Endothelial cell (in vitro differentiated cells): ENCODE measurements at regions not wholly inside any gene's neighbourhood (a gene's known extent, or its start where the extent isn't known, plus 50 kb on each side); places are given as distances from the start of the nearest gene placed in this dataset.

ENCODE experiments used
- DNase-seq: peaks from one replicate; pipeline ENCODE4 v3.0.0; 2021; ENCODE audit warnings: low spot score
- H3K27ac Mint-ChIP-seq: one replicate; pipeline ENCODE4 v1.8.0; 2021; ENCODE audit warnings: mixed read lengths, inconsistent platforms; ENCODE audit not compliant: unreplicated experiment
- H3K27me3 Mint-ChIP-seq: one replicate; pipeline ENCODE4 v1.8.0; 2021; ENCODE audit warnings: mild to moderate bottlenecking, moderate library complexity, mixed read lengths, inconsistent platforms; ENCODE audit not compliant: unreplicated experiment
- H3K36me3 Mint-ChIP-seq: one replicate; pipeline ENCODE4 v1.8.0; 2021; ENCODE audit warnings: mild to moderate bottlenecking, low read depth, mixed read lengths, inconsistent platforms; ENCODE audit not compliant: unreplicated experiment
- H3K4me1 Mint-ChIP-seq: one replicate; pipeline ENCODE4 v1.8.0; 2021; ENCODE audit warnings: mild to moderate bottlenecking, mixed read lengths, inconsistent platforms; ENCODE audit not compliant: unreplicated experiment
- H3K4me3 Mint-ChIP-seq: one replicate; pipeline ENCODE4 v1.8.0; 2021; ENCODE audit warnings: mild to moderate bottlenecking, mixed read lengths, inconsistent platforms; ENCODE audit not compliant: unreplicated experiment
- H3K9me3 Mint-ChIP-seq: one replicate; pipeline ENCODE4 v1.8.0; 2021; ENCODE audit warnings: mixed read lengths, inconsistent platforms; ENCODE audit not compliant: unreplicated experiment
- TF ChIP-seq, protein P1 (sequence below): fragments of 200-600 bp; sonication (generic); IDR thresholded peaks from one replicate; pipeline ENCODE4 v1.5.0; 2021; ENCODE audit warnings: antibody characterized with exemption; ENCODE audit not compliant: unreplicated experiment

- peaks cover 5% of the 10 kb centered on the region for H3K27me3 Mint-ChIP-seq
- H3K27ac Mint-ChIP-seq, result no peak overlapping the region
- peaks cover 19% of the 10 kb centered on the region for H3K4me1 Mint-ChIP-seq
- peaks cover 6% of the 10 kb centered on the region for H3K36me3 Mint-ChIP-seq
- H3K4me3 Mint-ChIP-seq, result no peak overlapping the region
- H3K9me3 Mint-ChIP-seq, result no peaks in the 10 kb centered on the region
- TF ChIP-seq, protein P1, sequence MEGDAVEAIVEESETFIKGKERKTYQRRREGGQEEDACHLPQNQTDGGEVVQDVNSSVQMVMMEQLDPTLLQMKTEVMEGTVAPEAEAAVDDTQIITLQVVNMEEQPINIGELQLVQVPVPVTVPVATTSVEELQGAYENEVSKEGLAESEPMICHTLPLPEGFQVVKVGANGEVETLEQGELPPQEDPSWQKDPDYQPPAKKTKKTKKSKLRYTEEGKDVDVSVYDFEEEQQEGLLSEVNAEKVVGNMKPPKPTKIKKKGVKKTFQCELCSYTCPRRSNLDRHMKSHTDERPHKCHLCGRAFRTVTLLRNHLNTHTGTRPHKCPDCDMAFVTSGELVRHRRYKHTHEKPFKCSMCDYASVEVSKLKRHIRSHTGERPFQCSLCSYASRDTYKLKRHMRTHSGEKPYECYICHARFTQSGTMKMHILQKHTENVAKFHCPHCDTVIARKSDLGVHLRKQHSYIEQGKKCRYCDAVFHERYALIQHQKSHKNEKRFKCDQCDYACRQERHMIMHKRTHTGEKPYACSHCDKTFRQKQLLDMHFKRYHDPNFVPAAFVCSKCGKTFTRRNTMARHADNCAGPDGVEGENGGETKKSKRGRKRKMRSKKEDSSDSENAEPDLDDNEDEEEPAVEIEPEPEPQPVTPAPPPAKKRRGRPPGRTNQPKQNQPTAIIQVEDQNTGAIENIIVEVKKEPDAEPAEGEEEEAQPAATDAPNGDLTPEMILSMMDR, result no peak
- DNase-seq, result no peak
These were observed 67.1 kb upstream of the BCL2L14 start for GRCh38 chr12:12003609-12004008.

GRCh38 chr12:12004524-12004923 is 66.2 kb upstream of the BCL2L14 start:
- peaks cover 6% of the 10 kb centered on the region for H3K36me3 Mint-ChIP-seq
- H3K4me3 Mint-ChIP-seq, result no peak overlapping the region
- no peak for DNase-seq
- H3K9me3 Mint-ChIP-seq, result no peaks in the 10 kb centered on the region
- H3K27ac Mint-ChIP-seq, result peak overlapping the region; percentile 33
- TF ChIP-seq, protein P1, result no peak
- H3K4me1 Mint-ChIP-seq, result peaks cover 19% of the 10 kb centered on the region
- peaks cover 5% of the 10 kb centered on the region for H3K27me3 Mint-ChIP-seq

- Mint-ChIP-seq H3K27ac (no peak overlapping the region), H3K4me3 (no peak overlapping the region), H3K4me1 (peaks cover 36% of the 10 kb centered on the region), H3K27me3 (peaks cover 2% of the 10 kb centered on the region), H3K9me3 (no peaks in the 10 kb centered on the region), H3K36me3 (peaks cover 6% of the 10 kb centered on the region)
- no peak for DNase-seq
- TF ChIP-seq, protein P1, result no peak
These were observed 63.6 kb upstream of the BCL2L14 start for GRCh38 chr12:12007001-12007712.

DNA sequence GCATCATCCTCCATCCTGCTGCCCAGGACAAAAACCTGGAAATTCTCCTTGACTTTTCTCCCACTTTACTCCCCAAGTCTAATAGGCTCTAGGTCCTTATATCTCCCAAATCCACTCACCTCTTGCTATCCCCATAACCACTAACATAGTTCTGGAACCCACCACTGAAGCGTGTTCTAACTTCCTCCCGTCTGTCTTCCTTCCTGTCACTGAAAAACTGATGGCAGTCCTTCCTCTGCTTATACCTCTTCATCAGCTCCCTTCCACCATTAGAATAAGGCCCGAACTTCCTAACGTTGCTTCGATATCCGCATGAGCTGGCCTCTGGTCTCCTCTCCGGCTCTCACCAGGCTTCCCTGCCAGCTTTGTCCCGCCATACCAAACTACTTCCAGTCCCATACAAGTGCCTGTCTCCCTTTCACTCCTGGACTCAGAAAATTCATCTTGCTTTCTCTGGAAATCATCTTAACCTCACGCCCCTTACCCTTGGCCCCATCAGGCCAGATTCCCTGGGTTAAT is 63.0 kb upstream of the BCL2L14 start:
- Mint-ChIP-seq H3K4me3 (no peak overlapping the region), H3K4me1 (peaks cover 42% of the 10 kb centered on the region), H3K27me3 (peaks cover 2% of the 10 kb centered on the region), H3K27ac (no peak overlapping the region), H3K9me3 (no peaks in the 10 kb centered on the region), H3K36me3 (peaks cover 6% of the 10 kb centered on the region)
- TF ChIP-seq, protein P1, result no peak
- no peak for DNase-seq

- Mint-ChIP-seq H3K4me3 (no peak overlapping the region), H3K27me3 (peaks cover 2% of the 10 kb centered on the region), H3K9me3 (no peaks in the 10 kb centered on the region), H3K4me1 (peaks cover 42% of the 10 kb centered on the region), H3K27ac (no peak overlapping the region), H3K36me3 (peaks cover 6% of the 10 kb centered on the region)
- TF ChIP-seq, protein P1, result peak; percentile 67
- DNase-seq, result no peak
These were observed 62.4 kb upstream of the BCL2L14 start for GRCh38 chr12:12008232-12008850.
